Cardiac septum (tissue), 1 donor: ENCODE measurements at regions not wholly inside any gene's neighbourhood (a gene's known extent, or its start where the extent isn't known, plus 50 kb on each side); places are given as distances from the start of the nearest gene placed in this dataset.
"Not testable (repeated sequence)": the region's sequence is repeated elsewhere in the genome, so short reads cannot be mapped to it uniquely, and the experiment has no call there.

Experiments used
- DNase-seq: peaks from one replicate; pipeline ENCODE4 v3.0.0-alpha.2; 2020; ENCODE audit warnings: low spot score
- intact Hi-C: fragments of 100-400 bp; cut with DNase I; formaldehyde crosslinking; loops from one replicate; pipeline ENCODE4 v1.14.0; 2022
- donor health status: DM: no; HTN: no; CAD: no.

DNA sequence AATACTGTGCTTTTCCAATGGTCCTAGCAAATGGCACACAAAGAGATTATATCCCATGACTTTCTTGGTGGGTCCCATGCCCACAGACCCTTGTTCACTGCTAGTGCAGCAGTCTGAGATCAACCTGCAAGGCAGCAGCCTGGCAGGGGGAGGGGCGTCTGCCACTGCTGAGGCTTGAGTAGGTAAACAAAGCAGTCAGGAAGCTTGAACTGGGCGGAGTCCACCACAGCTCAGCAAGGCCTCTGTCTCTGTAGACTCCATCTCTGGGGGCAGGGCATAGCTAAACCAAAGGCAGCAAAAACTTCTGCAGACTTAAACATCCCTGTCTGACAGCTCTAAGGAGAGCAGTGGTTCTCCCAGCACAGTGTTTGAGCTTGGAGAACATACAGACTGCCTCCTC is 82.9 kb downstream of the ZNF737 start:
- intact Hi-C loops, result no loop called here
- no peak for DNase-seq

DNA sequence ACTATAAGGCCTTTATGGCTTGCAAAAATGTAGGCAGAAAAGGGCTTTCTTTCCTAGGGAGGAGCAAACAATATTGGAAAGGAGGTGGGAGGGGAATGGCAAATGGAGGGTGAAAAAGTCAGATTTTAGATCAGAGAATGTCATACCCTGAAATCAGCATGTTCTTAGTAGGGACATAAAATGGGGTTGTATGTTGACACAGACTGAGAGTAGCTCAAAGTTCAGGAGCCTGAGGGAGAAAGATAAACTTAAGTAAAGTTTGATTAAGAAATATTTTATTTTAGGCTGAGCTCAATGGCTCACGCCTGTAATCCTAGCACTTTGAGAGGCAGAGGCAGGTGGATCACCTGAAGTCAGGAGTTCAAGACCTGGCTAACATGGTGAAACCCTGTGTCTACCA is 83.8 kb downstream of the ZNF737 start:
- intact Hi-C loops, result no loop called here
- DNase-seq, result no peak

DNA sequence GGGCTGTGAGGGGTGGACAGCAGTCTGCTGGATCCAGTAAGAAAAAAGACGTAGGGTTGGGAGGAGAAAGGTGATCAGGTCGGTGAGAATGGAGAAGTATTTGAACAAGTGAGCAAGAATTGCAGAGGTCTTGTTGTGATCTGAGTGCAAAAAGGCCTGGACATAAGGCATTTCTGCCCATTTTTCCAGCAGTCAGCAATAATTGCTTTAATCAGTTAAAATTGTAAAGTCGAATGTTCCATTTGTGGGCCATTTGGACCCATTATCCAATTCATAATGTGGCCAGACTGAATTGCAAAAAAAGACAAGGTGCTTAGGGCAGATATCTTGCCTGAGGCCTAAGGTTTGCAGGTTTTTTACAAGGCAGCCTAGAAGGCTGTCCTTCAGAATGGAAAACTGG is 86.1 kb downstream of the ZNF737 start:
- intact Hi-C loops, result no loop called here
- DNase-seq, result no peak

DNA sequence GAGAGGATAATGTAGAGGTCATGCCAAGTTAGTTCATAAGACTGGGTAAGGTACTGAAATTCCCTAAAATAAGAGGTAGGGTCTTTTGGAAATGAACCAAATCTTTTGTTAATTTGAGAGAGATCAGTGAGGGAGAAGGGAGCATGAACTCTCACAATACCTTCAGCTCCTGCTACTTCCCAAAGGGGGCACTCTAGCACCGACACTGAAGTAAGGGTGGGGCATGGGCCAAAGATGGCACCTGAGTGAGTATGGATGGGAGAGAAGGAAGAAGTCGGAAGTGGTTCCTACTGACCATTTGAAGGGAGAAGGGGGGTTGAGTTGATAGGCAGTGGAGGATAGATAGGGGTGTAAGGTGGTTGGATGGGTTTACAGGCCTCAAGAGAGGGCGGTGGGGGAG is 86.6 kb downstream of the ZNF737 start:
- no peak for DNase-seq
- intact Hi-C loops, result no loop called here

DNA sequence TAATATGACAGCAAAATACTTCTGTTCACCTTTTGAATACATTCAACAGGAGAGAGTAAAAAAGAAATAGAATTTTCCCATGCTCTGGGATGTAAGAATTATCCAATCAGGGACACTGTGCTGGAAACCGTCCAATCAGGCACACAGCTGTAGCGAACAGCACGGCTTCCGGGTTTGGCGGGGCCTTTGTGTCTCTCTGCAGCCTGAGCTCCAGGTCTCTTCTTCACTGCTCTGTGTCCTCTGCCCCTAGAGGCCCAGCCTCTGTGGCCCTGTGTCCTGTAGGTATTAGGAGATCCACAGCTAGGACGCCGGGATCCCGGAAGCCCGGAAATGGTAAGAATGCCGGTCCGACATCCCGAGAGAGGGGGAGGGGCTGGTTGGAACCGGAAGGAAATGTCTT is 92.7 kb downstream of the ZNF737 start:
- intact Hi-C loops, result no loop called here
- DNase-seq, result no peak

DNA sequence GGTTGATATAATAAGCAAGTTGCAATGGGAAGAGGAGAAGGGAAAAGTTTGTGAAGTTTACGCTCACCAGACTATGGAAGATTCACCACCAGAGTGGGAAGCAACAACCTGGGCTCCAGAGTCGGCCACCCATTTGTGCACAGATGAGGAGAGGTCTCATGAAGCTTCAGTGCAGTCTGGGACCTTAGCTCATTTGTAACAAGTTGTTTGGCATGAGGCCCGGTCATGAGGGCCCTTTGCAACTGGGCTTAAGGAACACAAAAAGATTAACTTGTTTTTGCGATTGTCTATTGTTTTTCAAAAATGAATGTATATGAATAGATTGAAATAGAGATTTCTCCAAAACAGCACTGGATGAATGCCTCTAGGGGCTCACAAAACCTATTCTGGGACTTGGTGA is 94.2 kb downstream of the ZNF737 start:
- intact Hi-C loops, result no loop called here
- no peak for DNase-seq

DNA sequence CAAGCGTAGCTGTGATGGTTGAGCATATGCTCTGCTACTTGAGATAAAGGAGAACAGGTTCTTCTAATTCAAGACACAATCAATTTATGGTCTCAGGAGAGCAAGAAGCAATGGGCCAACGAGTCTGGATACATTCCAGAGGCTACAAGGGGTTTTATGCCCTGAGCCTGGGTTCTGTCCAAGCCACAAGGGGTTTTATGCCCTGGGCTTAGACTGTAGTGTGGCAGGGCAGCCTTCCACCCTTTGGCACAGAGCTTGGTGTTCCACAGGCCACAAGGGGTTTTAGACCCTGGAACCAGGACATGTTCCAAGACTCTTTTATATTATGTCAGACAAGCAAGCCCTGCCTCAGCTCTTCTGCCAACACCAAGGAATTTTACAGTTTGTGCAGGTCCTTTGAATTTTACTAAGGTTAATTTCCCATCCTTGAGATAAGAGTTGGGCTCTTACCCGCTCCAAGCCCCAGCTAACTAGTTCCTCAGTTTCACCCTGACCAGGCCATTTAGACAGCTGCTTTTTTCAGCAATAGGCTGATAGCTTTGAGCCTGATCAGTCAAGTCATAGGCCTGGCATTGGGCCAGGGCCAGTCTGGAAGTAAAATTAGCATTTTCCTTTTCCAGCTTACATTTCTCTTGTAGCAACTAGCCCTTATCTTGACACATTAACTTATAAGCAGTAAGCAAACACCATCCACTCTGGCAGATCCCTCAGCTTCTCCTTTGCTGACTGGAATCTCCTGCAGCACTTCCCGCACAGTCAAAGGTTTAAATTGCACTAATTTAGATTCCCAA is 95.0 kb downstream of the ZNF737 start:
- intact Hi-C loops, result no loop called here
- no peak for DNase-seq

DNA sequence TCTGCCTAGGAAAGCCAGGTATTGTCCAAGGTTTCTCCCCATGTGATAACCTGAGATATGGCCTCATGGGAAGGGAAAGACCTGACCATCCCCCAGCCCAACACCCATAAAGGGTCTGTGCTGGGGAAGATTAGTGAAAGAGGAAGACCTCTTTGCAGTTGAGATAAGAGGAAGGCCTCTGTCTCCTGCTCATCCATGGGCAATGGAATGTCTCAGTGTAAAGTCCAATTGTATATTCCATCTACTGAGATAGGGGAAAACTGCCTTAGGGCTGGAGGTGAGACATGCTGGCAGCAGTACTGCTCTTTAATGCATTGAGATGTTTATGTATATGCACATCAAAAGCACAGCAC is 99.0 kb downstream of the ZNF737 start:
- DNase-seq, intact Hi-C loops: not testable (repeated sequence)

DNA sequence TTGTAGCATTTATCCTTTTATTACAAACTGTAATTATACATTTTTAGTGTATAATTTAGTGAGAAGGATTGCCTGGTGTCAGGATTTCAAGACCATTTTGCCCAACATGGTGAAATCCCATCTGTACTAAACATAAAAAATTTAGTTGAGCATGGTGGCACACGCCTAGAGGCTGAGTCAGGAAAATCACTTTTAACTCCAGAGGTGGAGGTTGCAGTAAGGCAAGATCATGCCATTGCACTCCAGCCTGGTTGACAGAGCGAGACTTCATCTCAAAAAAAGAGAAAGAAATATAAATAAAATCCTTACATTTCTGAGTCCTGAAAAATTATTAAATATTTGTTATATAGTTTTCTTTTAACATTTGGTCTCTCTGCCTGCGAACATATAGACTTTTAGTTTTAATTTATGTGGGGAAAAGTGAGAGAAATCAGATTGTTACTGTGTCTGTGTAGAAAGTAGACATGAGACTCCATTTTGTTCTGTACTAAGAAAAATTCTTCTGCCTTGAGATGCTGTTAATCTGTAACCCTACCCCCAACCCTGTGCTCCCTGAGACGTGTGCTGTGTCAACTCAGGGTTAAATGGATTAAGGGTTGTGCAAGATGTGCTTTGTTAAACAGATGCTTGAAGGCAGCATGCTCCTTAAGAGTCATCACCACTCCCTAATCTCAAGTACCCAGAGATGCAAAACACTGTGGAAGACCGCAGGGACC is 99.5 kb downstream of the ZNF737 start:
- intact Hi-C loops, DNase-seq: not testable (repeated sequence)

DNA sequence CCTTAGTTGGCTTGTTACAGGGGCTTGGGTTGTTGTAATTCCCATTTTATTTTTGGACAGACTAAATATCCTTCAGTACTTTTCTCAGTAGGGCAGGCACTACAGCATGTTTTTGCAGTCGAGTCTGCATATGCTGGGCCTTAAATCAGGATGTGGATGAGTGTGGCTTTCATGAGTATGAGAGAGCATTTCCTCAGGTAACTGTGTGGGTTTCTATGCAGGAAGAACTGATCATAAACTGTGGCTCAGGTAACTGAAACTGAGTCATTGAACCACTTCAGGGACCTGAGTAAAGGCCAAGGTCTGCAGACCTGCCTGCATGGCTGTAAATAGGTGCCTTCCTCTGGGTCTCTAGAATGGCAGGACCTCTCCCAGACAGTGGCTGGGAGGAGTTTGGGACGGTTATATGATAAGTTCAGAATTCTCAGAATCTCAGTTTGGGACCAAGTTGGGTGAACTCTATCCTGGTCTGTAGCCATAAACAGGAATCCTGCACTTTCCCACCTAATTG is 112.1 kb downstream of the ZNF737 start:
- intact Hi-C loops, result no loop called here
- DNase-seq, result no peak

DNA sequence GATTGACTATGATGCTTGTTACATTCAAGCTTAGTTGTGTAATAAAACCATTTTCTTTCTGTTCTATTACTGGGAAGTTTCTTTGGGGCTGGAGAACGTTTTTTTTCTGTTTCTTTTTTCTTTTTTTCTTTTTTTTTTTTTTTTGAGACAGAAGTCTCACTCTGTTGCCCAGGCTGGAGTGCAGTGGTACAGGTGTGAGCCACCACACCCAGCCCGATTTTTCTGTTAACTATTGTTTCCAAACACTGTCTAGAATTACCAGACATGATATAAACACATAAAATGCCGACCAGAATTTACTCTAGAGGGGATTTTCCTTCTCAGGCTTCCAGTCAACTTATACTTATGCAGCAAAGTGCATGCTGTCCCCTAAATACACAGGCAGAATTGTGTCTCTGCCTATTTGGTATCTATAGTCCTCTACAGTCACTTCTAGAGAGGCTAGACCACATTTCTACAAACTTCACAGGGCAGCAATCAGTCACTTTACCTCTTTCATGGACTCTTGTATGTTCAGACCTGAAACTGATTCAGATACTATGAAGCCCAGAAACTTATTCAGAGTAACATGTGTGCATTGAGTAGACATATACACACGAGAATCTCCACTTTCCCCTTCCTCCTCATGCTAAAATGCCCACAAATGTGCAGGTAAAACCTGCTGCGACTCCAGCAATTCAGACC is 121.2 kb downstream of the ZNF737 start:
- intact Hi-C loops, result no loop called here
- no peak for DNase-seq

DNA sequence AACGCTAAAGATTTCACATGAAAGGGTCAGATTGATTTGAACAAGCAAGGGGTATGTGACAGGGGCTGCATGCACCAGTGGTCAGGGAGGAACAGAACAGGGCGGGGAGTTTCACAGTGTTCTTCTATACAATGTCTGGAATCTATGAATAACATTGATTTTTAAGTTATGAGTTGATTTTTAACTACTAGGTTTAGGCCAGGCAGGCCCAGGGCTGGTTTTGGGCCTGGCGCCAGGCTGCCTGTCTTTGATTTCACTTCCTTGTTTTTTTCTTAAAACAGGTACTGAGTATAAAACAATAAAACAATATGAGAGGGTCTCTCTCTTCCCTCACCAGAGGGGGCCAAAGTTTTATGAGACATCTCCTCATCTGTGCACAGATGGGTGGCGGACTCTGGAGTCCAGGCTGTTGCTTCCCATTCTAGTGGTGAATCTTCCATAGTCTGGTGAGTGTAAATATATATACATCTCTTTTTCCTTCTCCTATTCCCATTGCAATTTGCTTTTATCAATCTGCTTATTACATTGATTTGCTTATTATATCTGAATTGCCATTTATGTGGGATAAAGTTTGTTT is 133.2 kb downstream of the ZNF737 start:
- DNase-seq, intact Hi-C loops: not testable (repeated sequence)

DNA sequence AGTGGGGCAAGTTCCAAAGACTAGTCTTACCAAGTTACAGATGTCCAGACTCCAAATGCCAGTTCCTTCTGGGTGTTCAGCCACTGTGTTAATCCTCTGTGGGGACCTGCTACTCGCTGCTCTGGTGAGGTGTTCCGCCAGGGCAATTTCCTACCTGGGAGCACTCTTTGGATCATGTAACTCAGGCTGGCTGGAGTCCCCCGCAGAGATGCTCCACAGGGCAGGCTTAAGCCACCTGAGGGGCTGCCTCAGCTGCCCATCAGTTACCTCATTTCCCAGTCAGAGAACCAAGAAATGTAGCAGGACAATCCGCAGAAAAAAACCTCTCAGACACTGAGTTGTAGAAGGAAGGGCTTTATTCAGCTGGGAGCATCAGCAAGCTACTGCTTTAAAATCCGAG is 133.8 kb downstream of the ZNF737 start:
- intact Hi-C loops, result no loop called here

DNA sequence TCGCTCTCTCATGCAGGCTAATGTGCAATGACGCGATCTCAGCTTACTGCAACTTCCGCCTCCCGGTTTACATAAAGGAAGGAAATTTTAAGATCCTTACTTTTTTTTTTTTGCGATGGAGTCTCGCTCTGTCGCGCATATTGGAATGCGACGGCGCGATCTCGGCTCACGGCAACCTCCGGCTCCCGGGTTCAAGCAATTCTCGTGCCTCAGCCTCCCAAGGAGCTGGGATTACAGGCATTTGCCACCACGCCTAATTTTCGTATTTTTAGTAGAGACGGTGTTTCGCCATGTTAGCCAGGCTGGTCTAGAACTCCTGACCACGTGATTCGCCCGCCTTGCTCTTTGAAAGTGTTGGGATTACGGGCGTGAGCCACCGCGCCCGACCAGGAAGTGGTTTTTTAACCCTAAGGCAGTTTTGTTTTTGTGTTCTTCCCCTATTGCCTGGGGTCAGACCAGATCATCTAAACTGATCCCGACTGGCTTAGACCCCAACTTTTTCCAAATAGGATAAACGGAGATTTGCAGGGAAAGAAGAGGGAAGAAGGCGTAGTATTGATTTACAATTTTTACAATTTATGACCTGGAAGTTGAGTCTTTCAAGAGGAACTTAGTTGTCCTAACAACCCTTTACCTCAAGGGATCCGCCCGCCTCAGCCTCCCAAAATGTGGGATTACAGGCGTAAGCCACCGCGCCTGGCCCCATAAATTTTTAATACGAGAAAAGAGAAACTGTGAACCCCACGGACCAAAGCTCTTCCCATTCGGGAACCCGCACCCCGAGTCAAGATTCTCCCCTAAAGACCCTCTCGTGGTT is 142.0 kb downstream of the ZNF737 start:
- DNase-seq, result peak; percentile 76
- intact Hi-C loops, result loop anchor here (10.0 kb wide), 1 partner anchor 141 kb away; the partner anchor contains the start of gene ZNF737

More for the DNA sequence above, 133.8 kb downstream of the ZNF737 start:
- no peak for DNase-seq

DNA sequence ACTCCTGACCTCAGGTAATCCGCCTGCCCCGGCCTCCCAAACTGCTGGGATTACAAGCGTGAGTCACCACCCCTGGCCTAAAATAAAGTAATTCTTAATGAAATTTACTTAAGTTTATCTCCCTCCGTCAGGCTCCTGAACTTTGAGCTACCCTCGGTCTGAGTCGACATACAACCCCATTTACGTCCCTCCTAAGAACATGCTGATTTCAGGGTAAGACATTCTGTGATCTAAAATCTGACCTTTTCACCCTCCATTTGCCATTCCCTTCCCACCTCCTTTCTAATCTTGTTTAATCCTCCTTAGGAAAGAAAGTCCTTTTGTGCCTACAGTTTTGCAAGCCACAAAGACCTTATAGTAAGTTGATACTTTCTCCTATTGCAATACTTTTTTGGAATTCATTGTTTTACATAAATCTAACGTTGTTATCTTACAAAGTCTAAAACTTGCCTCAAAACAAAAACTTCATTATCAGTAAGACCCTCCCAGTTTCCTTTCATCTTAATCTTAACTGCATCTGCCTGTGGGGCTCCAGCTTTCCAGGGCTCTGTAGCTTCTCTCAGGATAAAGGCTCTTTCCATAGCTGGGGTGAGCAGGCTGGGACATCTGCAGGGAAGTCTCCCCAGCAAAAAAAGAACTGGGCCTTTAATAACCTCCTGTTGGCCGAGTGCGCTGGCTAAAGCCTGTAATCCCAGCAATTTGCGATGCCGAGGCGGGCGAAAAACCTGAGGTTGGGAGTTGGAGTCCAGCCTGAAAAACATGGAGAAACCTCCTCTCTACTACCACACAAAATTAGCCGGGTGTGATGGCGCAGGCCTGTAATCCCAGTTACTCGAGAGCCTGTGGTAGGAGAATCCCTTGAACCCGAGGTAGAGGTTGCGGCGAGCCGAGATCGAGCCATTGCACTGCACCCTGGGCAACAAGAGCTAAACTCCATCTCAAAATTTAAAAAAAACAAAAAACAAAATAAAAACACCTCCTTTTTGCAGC is 143.1 kb downstream of the ZNF737 start:
- no peak for DNase-seq
- intact Hi-C loops, result loop anchor here (10.0 kb wide), 1 partner anchor 142 kb away; the partner anchor contains the start of gene ZNF737

DNA sequence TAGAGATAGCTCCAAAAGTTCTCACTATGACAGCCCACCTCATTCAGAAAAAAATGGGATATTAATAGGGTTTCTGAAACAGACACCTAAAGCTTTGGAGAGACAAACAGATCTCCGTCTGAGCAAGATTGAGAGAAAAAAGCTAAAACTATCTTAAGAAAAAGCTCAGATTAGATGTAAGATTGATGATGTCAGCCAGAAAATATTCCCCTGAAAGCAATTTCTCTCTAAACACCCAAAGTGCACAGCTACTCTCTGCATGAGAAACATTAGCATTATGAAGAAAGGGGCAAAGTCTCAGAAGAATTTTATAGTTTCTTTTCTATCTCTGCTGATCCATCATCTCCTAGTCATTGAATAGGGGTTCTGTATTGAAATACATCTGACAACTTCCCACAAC is 148.9 kb downstream of the ZNF737 start:
- no peak for DNase-seq
- intact Hi-C loops, result no loop called here

DNA sequence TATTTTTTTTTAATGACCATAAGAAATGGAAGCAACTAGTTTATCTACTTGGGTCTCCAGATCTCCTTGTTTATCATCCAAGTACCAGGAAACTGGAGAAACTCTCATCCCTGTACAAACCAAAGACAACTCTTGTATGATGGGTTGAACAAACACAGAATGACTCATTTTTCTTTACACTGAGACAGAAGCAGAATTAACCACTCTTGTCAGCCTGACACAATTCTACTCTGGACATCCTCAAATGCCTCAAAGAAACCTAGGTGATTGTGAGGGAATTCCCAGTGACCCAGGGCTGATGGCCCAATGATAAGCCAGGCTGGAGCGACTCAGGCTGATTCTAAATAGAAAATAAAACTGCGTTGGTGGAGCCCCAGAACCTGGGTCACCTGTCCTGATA is 151.5 kb downstream of the ZNF737 start:
- DNase-seq, result no peak
- intact Hi-C loops, result no loop called here

DNA sequence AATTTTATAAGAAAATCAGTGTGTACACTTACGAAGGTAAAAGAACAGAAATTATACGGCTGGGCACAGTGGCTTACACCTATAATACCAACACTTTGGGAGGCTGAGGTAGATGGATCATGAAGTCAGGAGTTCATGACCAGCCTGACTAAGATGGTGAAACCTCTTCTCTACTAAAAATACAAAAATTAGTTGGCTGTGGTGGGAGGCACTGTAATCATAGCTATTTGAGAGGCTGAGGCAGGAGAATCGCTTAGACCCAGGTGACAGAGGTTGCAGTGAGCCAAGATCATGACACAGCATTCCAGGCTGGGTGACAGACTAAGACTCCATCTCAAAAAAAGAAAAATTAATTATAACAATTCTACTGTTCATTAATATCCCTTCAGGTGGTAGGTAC is 151.9 kb downstream of the ZNF737 start:
- intact Hi-C loops, result no loop called here
- DNase-seq, result no peak
